ENCODE measurements at regions not wholly inside any gene's neighbourhood (a gene's known extent, or its start where the extent isn't known, plus 50 kb on each side); places are given as distances from the start of the nearest gene placed in this dataset.
A peak's percentile ranks its signal among the peaks of the same experiment; 100 is the strongest.
"Not testable (repeated sequence)": the region's sequence is repeated elsewhere in the genome, so short reads cannot be mapped to it uniquely, and the experiment has no call there.

- DNase-seq (ENCODE audit: low spot score), result no peak
Measured at GRCh38 chr21:34219334-34220060, 144.3 kb upstream of the KCNE2 start.

GRCh38 chr21:34220556-34221195 lies 143.1 kb upstream of the KCNE2 start:
- DNase-seq (ENCODE audit: low spot score), result no peak

GRCh38 chr21:34221331-34222030 lies 142.3 kb upstream of the KCNE2 start:
- DNase-seq (ENCODE audit: low spot score), result no peak

- DNase-seq (ENCODE audit: low spot score), result no peak
Measured at GRCh38 chr21:34222031-34222335, 141.8 kb upstream of the KCNE2 start.

- no peak for DNase-seq (ENCODE audit: low spot score)
Measured at GRCh38 chr21:34223376-34223775, 140.4 kb upstream of the KCNE2 start.

GRCh38 chr21:34227386-34227852 lies 136.4 kb upstream of the KCNE2 start:
- peak; percentile 26 for DNase-seq (ENCODE audit: low spot score)

- no peak for DNase-seq (ENCODE audit: low spot score)
Measured at GRCh38 chr21:34228792-34229191, 135.0 kb upstream of the KCNE2 start.

GRCh38 chr21:34229353-34229752 lies 134.5 kb upstream of the KCNE2 start:
- DNase-seq (ENCODE audit: low spot score), result no peak

GRCh38 chr21:34233741-34234140 lies 130.1 kb upstream of the KCNE2 start:
- DNase-seq (ENCODE audit: low spot score), result not testable (repeated sequence)

GRCh38 chr21:34235514-34235913 lies 128.3 kb upstream of the KCNE2 start:
- DNase-seq (ENCODE audit: low spot score), result no peak

GRCh38 chr21:34242973-34243372 lies 120.8 kb upstream of the KCNE2 start:
- no peak for DNase-seq (ENCODE audit: low spot score)

- DNase-seq (ENCODE audit: low spot score), result no peak
Measured at GRCh38 chr21:34243562-34243961, 120.2 kb upstream of the KCNE2 start.

- DNase-seq (ENCODE audit: low spot score), result no peak
Measured at GRCh38 chr21:34252751-34253150, 111.1 kb upstream of the KCNE2 start.

- no peak for DNase-seq (ENCODE audit: low spot score)
Measured at GRCh38 chr21:34255073-34255472, 108.7 kb upstream of the KCNE2 start.

GRCh38 chr21:34260277-34261008 lies 103.4 kb upstream of the KCNE2 start:
- DNase-seq (ENCODE audit: low spot score), result no peak

- DNase-seq (ENCODE audit: low spot score), result no peak
Measured at GRCh38 chr21:34261841-34262468, 101.9 kb upstream of the KCNE2 start.

- DNase-seq (ENCODE audit: low spot score), result no peak
Measured at GRCh38 chr21:34262469-34262845, 101.3 kb upstream of the KCNE2 start.

GRCh38 chr21:34263629-34264028 lies 100.2 kb upstream of the KCNE2 start:
- no peak for DNase-seq (ENCODE audit: low spot score)

- no peak for DNase-seq (ENCODE audit: low spot score)
Measured at GRCh38 chr21:34266351-34266750, 97.5 kb upstream of the KCNE2 start.

GRCh38 chr21:34268493-34268892 lies 95.3 kb upstream of the KCNE2 start:
- DNase-seq (ENCODE audit: low spot score), result no peak

GRCh38 chr21:34270411-34270810 lies 93.4 kb upstream of the KCNE2 start:
- DNase-seq (ENCODE audit: low spot score), result no peak
